DMS153 (cell line): ENCODE measurements at regions not wholly inside any gene's neighbourhood (a gene's known extent, or its start where the extent isn't known, plus 50 kb on each side); places are given as distances from the start of the nearest gene placed in this dataset.
"Not testable (repeated sequence)": the region's sequence is repeated elsewhere in the genome, so short reads cannot be mapped to it uniquely, and the experiment has no call there.

Experiments
- DNase-seq: peaks from one replicate; lab custom pipeline; 2025; lab: John Stamatoyannopoulos, UW

GRCh38 chr2:179385756-179386155 lies 121.1 kb upstream of the SESTD1 start:
- DNase-seq, result not testable (repeated sequence)

GRCh38 chr2:179383975-179384374 lies 119.3 kb upstream of the SESTD1 start:
- no peak for DNase-seq

GRCh38 chr2:179377296-179377695 lies 112.7 kb upstream of the SESTD1 start:
- DNase-seq, result no peak

- DNase-seq, result no peak
Observed at GRCh38 chr2:179376881-179377280, 112.2 kb upstream of the SESTD1 start.

GRCh38 chr2:179373816-179374215 lies 109.2 kb upstream of the SESTD1 start:
- no peak for DNase-seq

- not testable (repeated sequence) for DNase-seq
Observed at GRCh38 chr2:179365561-179365960, 100.9 kb upstream of the SESTD1 start.

- no peak for DNase-seq
Observed at GRCh38 chr2:179355881-179356280, 91.2 kb upstream of the SESTD1 start.

- no peak for DNase-seq
Observed at GRCh38 chr2:179354739-179355537, 90.3 kb upstream of the SESTD1 start.

- no peak for DNase-seq
Observed at GRCh38 chr2:179354296-179354695, 89.7 kb upstream of the SESTD1 start.

GRCh38 chr2:179352181-179352580 lies 87.5 kb upstream of the SESTD1 start:
- DNase-seq, result no peak

GRCh38 chr2:179351057-179351456 lies 86.4 kb upstream of the SESTD1 start:
- DNase-seq, result no peak

- DNase-seq, result no peak
Observed at GRCh38 chr2:179349670-179350303, 85.2 kb upstream of the SESTD1 start.

- no peak for DNase-seq
Observed at GRCh38 chr2:179348906-179349305, 84.3 kb upstream of the SESTD1 start.

- DNase-seq, result no peak
Observed at GRCh38 chr2:179344970-179345369, 80.3 kb upstream of the SESTD1 start.

- DNase-seq, result no peak
Observed at GRCh38 chr2:179344280-179344964, 79.8 kb upstream of the SESTD1 start.

GRCh38 chr2:179343945-179344279 lies 79.3 kb upstream of the SESTD1 start:
- DNase-seq, result no peak

- DNase-seq, result no peak
Observed at GRCh38 chr2:179341152-179341866, 76.7 kb upstream of the SESTD1 start.

- DNase-seq, result peak; percentile 49
Observed at GRCh38 chr2:179340678-179341077, 76.0 kb upstream of the SESTD1 start.

- DNase-seq, result no peak
Observed at GRCh38 chr2:179338681-179339080, 74.0 kb upstream of the SESTD1 start.

GRCh38 chr2:179336782-179337534 lies 72.3 kb upstream of the SESTD1 start:
- no peak for DNase-seq

- DNase-seq, result no peak
Observed at GRCh38 chr2:179335732-179336131, 71.1 kb upstream of the SESTD1 start.

GRCh38 chr2:179332903-179333302 lies 68.3 kb upstream of the SESTD1 start:
- DNase-seq, result no peak
